ENCODE measurements at regions not wholly inside any gene's neighbourhood (a gene's known extent, or its start where the extent isn't known, plus 50 kb on each side); places are given as distances from the start of the nearest gene placed in this dataset.

GRCh38 chr14:104445832-104446381 lies 133.7 kb upstream of the C14orf180 start:
- Histone ChIP-seq H3K4me1 (no peaks in the 10 kb centered on the region), H3K36me3 (no peaks in the 10 kb centered on the region), H3K4me3 (no peak overlapping the region), H3K27ac (no peak overlapping the region), H3K27me3 (peaks cover 0 to 31% (median 4%) of the 10 kb centered on the region in 3 donors), H3K9me3 (peaks cover 4 to 18% (median 14%) of the 10 kb centered on the region in 4 donors)
- TF ChIP-seq CTCF (IDR thresholded peaks at IDR 0.05): no peak
- no peak for TF ChIP-seq EP300 (IDR thresholded peaks at IDR 0.05)
- TF ChIP-seq POLR2A (IDR thresholded peaks at IDR 0.05): no peak
- TF ChIP-seq POLR2AphosphoS5 (IDR thresholded peaks at IDR 0.05): no peak
- intact Hi-C loops (cut with DNase I; ENCODE audit: low total_unique reads): no loop called here
- DNase-seq: peak in 1 of 2 donors; percentile 8
- WGBS, 5 donors: 75 to 88% (median 78%) methylated on average over 10 to 11 of the region's 11 CpGs

GRCh38 chr14:104446611-104447010 lies 133.0 kb upstream of the C14orf180 start:
- Histone ChIP-seq H3K27ac (no peak overlapping the region), H3K9me3 (peaks cover 4 to 18% (median 14%) of the 10 kb centered on the region in 4 donors), H3K36me3 (no peaks in the 10 kb centered on the region), H3K27me3 (peaks cover 0 to 37% (median 4%) of the 10 kb centered on the region in 3 donors), H3K4me3 (no peak overlapping the region), H3K4me1 (no peaks in the 10 kb centered on the region)
- peak in 1 of 2 donors; percentile 18 for DNase-seq
- 87 to 91% (median 89%) methylated on average over 6 of the region's 6 CpGs for WGBS, 5 donors
- intact Hi-C loops (cut with DNase I; ENCODE audit: low total_unique reads): no loop called here
- TF ChIP-seq CTCF (IDR thresholded peaks at IDR 0.05): no peak
- TF ChIP-seq POLR2AphosphoS5 (IDR thresholded peaks at IDR 0.05): no peak
- no peak for TF ChIP-seq POLR2A (IDR thresholded peaks at IDR 0.05)
- TF ChIP-seq EP300 (IDR thresholded peaks at IDR 0.05): no peak

- TF ChIP-seq EP300 (IDR thresholded peaks at IDR 0.05) (no peak), POLR2AphosphoS5 (IDR thresholded peaks at IDR 0.05) (no peak), POLR2A (IDR thresholded peaks at IDR 0.05) (no peak), CTCF (IDR thresholded peaks at IDR 0.05) (no peak)
- WGBS, 5 donors: 92 to 96% (median 95%) methylated on average over 1 of the region's 1 CpG
- no peak for DNase-seq
- no peak overlapping the region for H3K4me3 ChIP-seq
- H3K4me1 ChIP-seq: no peaks in the 10 kb centered on the region
- H3K36me3 ChIP-seq: no peaks in the 10 kb centered on the region
- peaks cover 0 to 39% (median 4%) of the 10 kb centered on the region in 3 donors for H3K27me3 ChIP-seq
- no peak overlapping the region for H3K27ac ChIP-seq
- intact Hi-C loops (cut with DNase I; ENCODE audit: low total_unique reads): no loop called here
- H3K9me3 ChIP-seq: peaks cover 4 to 18% (median 14%) of the 10 kb centered on the region in 4 donors
Observed at GRCh38 chr14:104447750-104448149, 131.8 kb upstream of the C14orf180 start.

GRCh38 chr14:104448321-104448720 lies 131.2 kb upstream of the C14orf180 start:
- 62 to 82% (median 74%) methylated on average over 2 of the region's 2 CpGs for WGBS, 5 donors
- H3K36me3 ChIP-seq: no peaks in the 10 kb centered on the region
- no peak for DNase-seq
- H3K4me1 ChIP-seq: no peaks in the 10 kb centered on the region
- H3K27ac ChIP-seq: no peak overlapping the region
- peaks cover 0 to 39% (median 4%) of the 10 kb centered on the region in 3 donors for H3K27me3 ChIP-seq
- peaks cover 4 to 21% (median 14%) of the 10 kb centered on the region in 4 donors for H3K9me3 ChIP-seq
- intact Hi-C loops (cut with DNase I; ENCODE audit: low total_unique reads): no loop called here
- no peak overlapping the region for H3K4me3 ChIP-seq
- no peak for TF ChIP-seq POLR2AphosphoS5 (IDR thresholded peaks at IDR 0.05)
- TF ChIP-seq EP300 (IDR thresholded peaks at IDR 0.05): no peak
- no peak for TF ChIP-seq POLR2A (IDR thresholded peaks at IDR 0.05)
- no peak for TF ChIP-seq CTCF (IDR thresholded peaks at IDR 0.05)
